ENCODE measurements at regions not wholly inside any gene's neighbourhood (a gene's known extent, or its start where the extent isn't known, plus 50 kb on each side); places are given as distances from the start of the nearest gene placed in this dataset.

DNA sequence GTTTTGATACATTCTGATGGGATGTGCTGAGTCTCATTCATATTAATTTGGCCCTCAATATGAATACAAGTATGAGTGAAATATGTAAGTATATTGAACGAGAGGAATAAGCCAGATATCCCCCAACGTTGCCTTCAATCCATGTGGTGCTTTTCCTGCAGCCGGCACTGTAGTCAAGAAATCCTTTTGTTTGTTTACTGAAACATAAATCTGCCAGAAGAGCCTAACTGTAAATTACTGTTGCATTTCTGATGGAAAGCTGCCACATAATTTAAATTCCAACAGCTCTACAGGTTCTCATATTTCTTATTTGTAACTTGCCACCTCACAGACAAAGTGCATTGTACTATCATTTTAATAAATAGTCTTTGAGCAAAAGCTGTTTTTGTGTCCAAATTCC, 314.0 kb downstream of the KBTBD8 start:
- no peaks in the 10 kb centered on the region for H3K36me3 Mint-ChIP-seq (ENCODE audit: low read depth)
- H3K4me1 Mint-ChIP-seq (ENCODE audit: low read depth): no peaks in the 10 kb centered on the region
- H3K27ac Mint-ChIP-seq: no peak overlapping the region
- H3K27me3 Mint-ChIP-seq: no peaks in the 10 kb centered on the region
- H3K4me3 Mint-ChIP-seq: no peak overlapping the region
- no peak for DNase-seq
- H3K9me3 Mint-ChIP-seq: no peaks in the 10 kb centered on the region

DNA sequence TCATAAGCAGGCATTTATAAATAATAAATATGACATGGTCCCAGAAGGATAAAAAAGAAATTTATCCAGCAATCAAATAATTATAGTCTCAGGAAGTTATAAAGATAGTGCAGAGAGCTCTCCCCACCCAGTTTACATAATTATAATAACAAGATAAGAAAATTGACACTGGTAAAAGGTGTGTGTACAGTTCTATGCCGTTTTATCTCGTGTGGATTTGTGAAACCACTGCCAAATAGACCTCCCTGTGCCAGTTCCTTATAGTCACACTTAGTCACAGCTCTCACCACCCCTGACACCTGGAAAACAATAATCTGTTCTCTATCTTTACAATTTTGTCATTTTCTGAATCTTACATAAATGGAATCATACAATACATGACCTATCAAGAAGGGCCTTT, 320.1 kb downstream of the KBTBD8 start:
- H3K4me1 Mint-ChIP-seq (ENCODE audit: low read depth): no peaks in the 10 kb centered on the region
- peaks cover 2% of the 10 kb centered on the region for H3K27me3 Mint-ChIP-seq

DNA sequence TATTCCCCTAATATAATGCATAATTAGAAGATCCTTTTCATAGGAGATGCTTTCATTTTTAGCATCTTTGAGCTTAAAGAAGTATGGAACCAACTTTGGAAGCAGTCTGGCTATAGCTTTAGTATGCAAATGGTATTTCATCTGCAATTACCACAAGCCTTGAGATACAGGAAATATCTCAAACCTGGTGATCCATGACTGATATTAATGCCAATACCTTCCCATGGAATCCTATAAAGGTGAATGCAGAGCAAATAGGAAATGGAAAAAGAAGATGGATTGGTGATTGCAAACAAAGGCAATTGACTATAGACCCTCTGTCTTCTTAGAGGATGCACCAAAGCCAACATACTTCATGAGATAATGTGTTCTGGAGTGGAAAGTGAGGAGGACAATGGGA, 326.4 kb downstream of the KBTBD8 start:
- Mint-ChIP-seq H3K9me3 (peaks cover 10% of the 10 kb centered on the region), H3K27ac (no peak overlapping the region), H3K4me1 (ENCODE audit: low read depth) (peaks cover 12% of the 10 kb centered on the region), H3K4me3 (no peak overlapping the region), H3K27me3 (peaks cover 7% of the 10 kb centered on the region), H3K36me3 (ENCODE audit: low read depth) (no peaks in the 10 kb centered on the region)
- DNase-seq: no peak

More for the DNA sequence above, 320.1 kb downstream of the KBTBD8 start:
- Mint-ChIP-seq H3K36me3 (ENCODE audit: low read depth) (no peaks in the 10 kb centered on the region), H3K4me3 (no peak overlapping the region), H3K9me3 (peaks cover 10% of the 10 kb centered on the region), H3K27ac (no peak overlapping the region)
- no peak for DNase-seq

Measured in activated T-cell treated with anti-CD3 and anti-CD28 coated beads, Interleukin-2, amount 50 U/mL, for 24 hours (primary cell).